H9 (cell line): ENCODE measurements at regions not wholly inside any gene's neighbourhood (a gene's known extent, or its start where the extent isn't known, plus 50 kb on each side); places are given as distances from the start of the nearest gene placed in this dataset.

Experiments
- DNase-seq: peaks from one replicate; pipeline ENCODE4 v3.0.0-alpha.2; 2017
- H2AFZ ChIP-seq: one replicate; pipeline ENCODE4 v1.6.1; 2013; ENCODE audit warnings: mild to moderate bottlenecking, low read length, control low read depth, moderate library complexity
- H2AK5ac ChIP-seq: 2 replicates; pipeline ENCODE4 v1.6.1; 2013; ENCODE audit warnings: low read length, control low read depth, mixed read lengths; ENCODE audit not compliant: insufficient read length
- H2BK120ac ChIP-seq: one replicate; pipeline ENCODE4 v1.6.1; 2013; ENCODE audit warnings: low read depth, mild to moderate bottlenecking, low read length, control low read depth, inconsistent platforms; ENCODE audit not compliant: poor library complexity, severe bottlenecking
- H2BK12ac ChIP-seq: 2 replicates; pipeline ENCODE4 v1.6.1; 2013; ENCODE audit warnings: low read length, control low read depth, mixed read lengths, low read depth; ENCODE audit not compliant: insufficient read length
- H2BK15ac ChIP-seq: 2 replicates; pipeline ENCODE4 v1.6.1; 2013; ENCODE audit warnings: low read depth, low read length, control low read depth
- H2BK20ac ChIP-seq: one replicate; pipeline ENCODE4 v1.6.1; 2013; ENCODE audit warnings: low read depth, mild to moderate bottlenecking, low read length, control low read depth, inconsistent platforms; ENCODE audit not compliant: poor library complexity, severe bottlenecking
- H2BK5ac ChIP-seq: 2 replicates; pipeline ENCODE4 v1.6.1; 2013; ENCODE audit warnings: low read length, control low read depth, mixed read lengths; ENCODE audit not compliant: insufficient read length
- H3K14ac ChIP-seq: 2 replicates; pipeline ENCODE4 v1.6.1; 2013; ENCODE audit warnings: low read length, control low read depth; ENCODE audit not compliant: insufficient read depth
- H3K18ac ChIP-seq: 2 replicates; pipeline ENCODE4 v1.6.1; 2013; ENCODE audit warnings: low read depth, mild to moderate bottlenecking, mixed read lengths, low read length, control low read depth; ENCODE audit not compliant: insufficient read length
- H3K23ac ChIP-seq: 2 replicates; pipeline ENCODE4 v1.6.1; 2013; ENCODE audit warnings: low read length, control low read depth, mixed read lengths, low read depth; ENCODE audit not compliant: insufficient read length
- H3K23me2 ChIP-seq: 2 replicates; pipeline ENCODE4 v1.6.1; 2013; ENCODE audit warnings: low read depth, mild to moderate bottlenecking, mixed read lengths, low read length, control low read depth; ENCODE audit not compliant: insufficient read length, poor library complexity, severe bottlenecking
- H3K27ac ChIP-seq: 2 replicates; pipeline ENCODE4 v1.5.1; 2013; ENCODE audit warnings: low read length, control low read depth, mixed read lengths, low read depth; ENCODE audit not compliant: insufficient read length
- H3K27me3 ChIP-seq: 2 replicates; pipeline ENCODE4 v1.6.1; 2013; ENCODE audit warnings: low read length, control low read depth, inconsistent platforms; ENCODE audit not compliant: insufficient read depth
- H3K4ac ChIP-seq: 2 replicates; pipeline ENCODE4 v1.6.1; 2013; ENCODE audit warnings: low read depth, mild to moderate bottlenecking, control low read depth, inconsistent platforms, low read length, moderate library complexity
- H3K4me1 ChIP-seq: 2 replicates; pipeline ENCODE4 v1.6.1; 2013; ENCODE audit warnings: low read length, control low read depth, inconsistent platforms; ENCODE audit not compliant: insufficient read depth
- H3K4me2 ChIP-seq: 2 replicates; pipeline ENCODE4 v1.6.1; 2013; ENCODE audit warnings: low read length, control low read depth, mixed read lengths; ENCODE audit not compliant: insufficient read length, insufficient read depth
- H3K56ac ChIP-seq: 2 replicates; pipeline ENCODE4 v1.6.1; 2013; ENCODE audit warnings: low read depth, mild to moderate bottlenecking, mixed read lengths, low read length, control low read depth; ENCODE audit not compliant: insufficient read length
- H3K79me1 ChIP-seq: 2 replicates; pipeline ENCODE4 v1.6.1; 2013; ENCODE audit warnings: low read depth, mild to moderate bottlenecking, moderate library complexity, low read length, control low read depth, inconsistent platforms; ENCODE audit not compliant: insufficient read depth, poor library complexity, severe bottlenecking
- H3K79me2 ChIP-seq: 2 replicates; pipeline ENCODE4 v1.6.1; 2013; ENCODE audit warnings: low read length, control low read depth, inconsistent platforms; ENCODE audit not compliant: insufficient read depth
- H3K9ac ChIP-seq: 2 replicates; pipeline ENCODE4 v1.6.1; 2013; ENCODE audit warnings: low read length, control low read depth, mixed read lengths; ENCODE audit not compliant: insufficient read length; ENCODE audit errors: extremely low read depth
- H3K9me3 ChIP-seq: one replicate; pipeline ENCODE4 v1.6.1; 2013; ENCODE audit warnings: low read depth, low read length, inconsistent platforms; ENCODE audit not compliant: control insufficient read depth
- H3T11ph ChIP-seq: one replicate; pipeline ENCODE4 v1.6.1; 2013; ENCODE audit warnings: mild to moderate bottlenecking, low read length, control low read depth, inconsistent platforms
- H4K20me1 ChIP-seq: one replicate; pipeline ENCODE4 v1.6.1; 2013; ENCODE audit not compliant: control insufficient read depth, insufficient read length, insufficient read depth
- H4K5ac ChIP-seq: 2 replicates; pipeline ENCODE4 v1.6.1; 2013; ENCODE audit warnings: low read depth, mild to moderate bottlenecking, mixed read lengths, low read length, control low read depth; ENCODE audit not compliant: insufficient read length
- H4K8ac ChIP-seq: replicated peaks from 2 replicates; pipeline ENCODE4 v1.6.1; 2013; ENCODE audit warnings: low read length, control low read depth, mixed read lengths, low read depth; ENCODE audit not compliant: insufficient read length
- H4K91ac ChIP-seq: 2 replicates; pipeline ENCODE4 v1.6.1; 2013; ENCODE audit warnings: low read depth, mild to moderate bottlenecking, moderate library complexity, mixed read lengths, low read length, control low read depth; ENCODE audit not compliant: insufficient read length
- H3K27ac Mint-ChIP-seq, 3 experiments: 2 replicates in 2 of 3; 3 replicates in 1 of 3; pipeline ENCODE4 v1.8.0; 2020 to 2021; ENCODE audit warnings: mixed read lengths in 3 of 3, mild to moderate bottlenecking in 1 of 3, moderate library complexity in 1 of 3
- H3K27me3 Mint-ChIP-seq: 2 replicates; pipeline ENCODE4 v1.8.0; 2021; ENCODE audit warnings: low read depth, mild to moderate bottlenecking, moderate library complexity, mixed read lengths
- H3K36me3 Mint-ChIP-seq, 3 experiments: 2 replicates in 2 of 3; 3 replicates in 1 of 3; pipeline ENCODE4 v1.8.0; 2020 to 2021; ENCODE audit warnings: low read depth in 3 of 3, mixed read lengths in 3 of 3; ENCODE audit not compliant: insufficient read depth in 1 of 3
- H3K4me1 Mint-ChIP-seq, 2 experiments: 2 replicates each; pipeline ENCODE4 v1.8.0; 2020; ENCODE audit warnings: mixed read lengths in 2 of 2
- H3K4me3 Mint-ChIP-seq, 2 experiments: 2 replicates in 1 of 2; 3 replicates in 1 of 2; pipeline ENCODE4 v1.8.0; 2020 to 2021; ENCODE audit warnings: mild to moderate bottlenecking in 2 of 2, mixed read lengths in 2 of 2, moderate library complexity in 1 of 2
- H3K9me3 Mint-ChIP-seq, 2 experiments: 2 replicates in 1 of 2; 3 replicates in 1 of 2; pipeline ENCODE4 v1.8.0; 2020; ENCODE audit warnings: mild to moderate bottlenecking in 2 of 2, mixed read lengths in 2 of 2, moderate library complexity in 1 of 2
- CTCF ChIP-seq: fragments of 200-600 bp; sonication (generic); conservative IDR thresholded peaks from 3 replicates; pipeline ENCODE4 v1.8.0; 2021; ENCODE audit warnings: antibody characterized with exemption, mild to moderate bottlenecking
- WGBS: extraction: QIAGEN DNeasy Blood & Tissue Kit; methylation state at CpG from one replicate; pipeline ENCODE4 v1.1.7; 2013; ENCODE audit warnings: missing lambda C conversion rate, low lambda C conversion rate, mixed read lengths; ENCODE audit not compliant: insufficient read length; ENCODE audit errors: extremely low coverage; 5-methylcytosine and 5-hydroxymethylcytosine counted together

- H3K4me1 Mint-ChIP-seq: peaks cover 35 to 41% of the 10 kb centered on the region in 2 experiments
- WGBS: no CpG with 5 or more reads among the region's 2 CpGs
These were observed 156.6 kb upstream of the SLC24A5 start for GRCh38 chr15:47964229-47964628.

More at GRCh38 chr15:47964229-47964628, 156.6 kb upstream of the SLC24A5 start:
- Histone ChIP-seq H3K23me2 (no peaks in the 10 kb centered on the region), H3K9ac (no peak overlapping the region), H3K9me3 (no peaks in the 10 kb centered on the region), H3K14ac (no peak overlapping the region), H4K91ac (no peak overlapping the region), H3K18ac (no peak overlapping the region), H4K8ac (no peak overlapping the region), H3K27me3 (no peaks in the 10 kb centered on the region), H2AFZ (no peak overlapping the region), H2BK15ac (no peak overlapping the region), H2BK12ac (no peak overlapping the region), H3K79me2 (no peaks in the 10 kb centered on the region), H4K20me1 (no peaks in the 10 kb centered on the region), H3K79me1 (no peaks in the 10 kb centered on the region), H2AK5ac (no peak overlapping the region), H4K5ac (no peak overlapping the region), H3K4ac (no peak overlapping the region), H3T11ph (no peak overlapping the region), H2BK120ac (no peak overlapping the region), H3K4me2 (no peak overlapping the region), H3K56ac (no peak overlapping the region), H3K4me1 (peaks cover 2% of the 10 kb centered on the region; the same call in 1 of the 2 replicates), H2BK5ac (no peak overlapping the region), H2BK20ac (no peak overlapping the region), H3K23ac (no peak overlapping the region), H3K27ac (no peak overlapping the region)
- no peak for DNase-seq
- no peaks in the 10 kb centered on the region for H3K36me3 Mint-ChIP-seq
- TF ChIP-seq CTCF: no peak
- no peaks in the 10 kb centered on the region for H3K9me3 Mint-ChIP-seq
- no peak overlapping the region for H3K4me3 Mint-ChIP-seq
- no peak overlapping the region; a peak in 1 of 7 replicates for H3K27ac Mint-ChIP-seq
- H3K27me3 Mint-ChIP-seq: peaks cover 4% of the 10 kb centered on the region; the same call in 1 of the 2 replicates
